GM21360 (cell line): ENCODE measurements at regions not wholly inside any gene's neighbourhood (a gene's known extent, or its start where the extent isn't known, plus 50 kb on each side); places are given as distances from the start of the nearest gene placed in this dataset.

Experiments used
- ATAC-seq: cut with Tn5 transposase; IDR thresholded peaks from one replicate; pipeline ENCODE4 v1.9.1; 2021; ENCODE audit warnings: mild to moderate bottlenecking, moderate library complexity; ENCODE audit not compliant: unreplicated experiment

DNA sequence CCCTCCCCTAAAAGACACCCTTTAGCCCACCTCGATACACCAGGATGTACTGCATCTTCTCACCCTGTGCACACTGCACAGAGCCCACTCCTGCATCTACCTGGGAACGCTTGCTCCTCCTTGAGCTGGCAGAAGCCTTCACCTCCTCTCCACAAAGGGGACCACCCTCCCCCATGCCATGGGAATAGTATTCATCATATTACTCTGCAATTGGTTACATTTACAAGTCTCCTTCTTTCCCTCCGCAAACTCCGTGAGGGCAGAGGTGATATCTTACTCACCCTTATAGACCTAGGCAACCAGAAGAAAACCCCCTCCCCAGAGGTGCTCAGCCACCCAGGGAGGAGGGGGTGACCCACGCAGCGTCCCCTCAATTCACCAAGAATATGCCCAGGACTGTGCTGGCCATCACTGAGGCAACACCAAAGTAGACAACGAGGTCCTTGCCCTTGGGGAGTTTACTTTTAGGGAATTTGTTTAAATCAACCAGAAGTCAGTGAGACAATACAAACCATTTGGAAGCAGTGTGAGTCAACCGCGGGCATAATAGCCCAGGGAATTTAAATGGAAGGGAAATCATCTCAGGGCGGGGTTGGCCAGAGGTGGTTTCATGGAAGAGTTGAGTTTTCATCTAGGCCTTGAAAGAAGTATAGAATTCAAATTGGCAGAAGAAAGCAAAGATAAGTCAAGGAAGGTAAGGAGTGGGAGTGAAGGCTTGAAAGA, 214.5 kb downstream of the BARX2 start:
- no peak for ATAC-seq

DNA sequence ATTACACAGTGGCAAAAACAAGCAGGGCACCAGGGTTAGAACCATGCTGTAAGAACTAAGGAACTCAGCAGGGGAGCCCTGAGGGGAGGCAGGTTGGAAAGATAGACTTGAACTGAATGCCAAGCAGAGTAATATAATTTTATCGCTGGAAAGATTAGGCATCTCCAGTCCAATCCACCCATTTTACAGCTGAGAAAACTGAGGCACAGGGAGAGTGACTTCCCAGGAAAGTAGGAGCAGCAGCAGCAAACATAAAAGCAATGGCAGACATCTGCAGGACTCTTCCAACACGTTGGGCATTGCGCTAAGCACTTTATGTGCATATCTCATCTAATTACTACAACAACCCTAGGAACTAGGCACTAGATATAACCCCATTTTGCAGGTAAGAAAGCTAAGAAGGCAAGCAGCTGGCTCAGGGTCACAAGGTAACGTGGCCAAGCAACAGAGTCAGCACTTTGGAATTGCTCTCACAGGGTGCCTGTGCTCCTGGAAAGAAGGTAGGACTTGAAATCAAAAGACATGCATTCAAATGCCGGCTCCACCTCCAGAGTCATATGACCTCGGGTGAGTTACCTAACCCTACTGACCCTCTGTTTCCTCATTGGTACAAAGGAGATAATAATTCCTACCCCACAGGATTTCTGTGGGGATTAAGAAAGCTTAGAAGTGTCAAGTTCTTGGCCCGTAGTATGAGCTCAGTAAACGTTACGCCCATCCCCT, 215.3 kb downstream of the BARX2 start:
- no peak for ATAC-seq

DNA sequence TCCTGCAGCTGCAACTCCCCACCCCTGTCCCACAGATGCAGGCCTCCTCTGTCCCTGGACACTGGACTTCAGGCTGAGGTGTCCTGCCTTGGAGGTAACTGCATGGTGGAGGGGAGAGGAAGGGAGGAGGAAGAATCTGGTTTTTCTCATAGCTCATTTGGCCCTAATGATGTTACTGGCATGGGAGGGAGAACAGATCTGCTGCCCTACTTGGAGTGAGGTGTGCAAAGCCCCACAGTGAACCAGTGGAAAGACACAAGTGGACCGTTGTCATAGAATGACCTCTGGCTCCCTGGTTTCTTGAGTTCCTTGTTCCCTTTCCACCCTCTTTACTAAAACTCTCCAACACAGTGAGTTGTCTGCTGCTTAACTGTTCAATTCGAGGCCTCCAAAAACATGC, 215.9 kb downstream of the BARX2 start:
- ATAC-seq: no peak

DNA sequence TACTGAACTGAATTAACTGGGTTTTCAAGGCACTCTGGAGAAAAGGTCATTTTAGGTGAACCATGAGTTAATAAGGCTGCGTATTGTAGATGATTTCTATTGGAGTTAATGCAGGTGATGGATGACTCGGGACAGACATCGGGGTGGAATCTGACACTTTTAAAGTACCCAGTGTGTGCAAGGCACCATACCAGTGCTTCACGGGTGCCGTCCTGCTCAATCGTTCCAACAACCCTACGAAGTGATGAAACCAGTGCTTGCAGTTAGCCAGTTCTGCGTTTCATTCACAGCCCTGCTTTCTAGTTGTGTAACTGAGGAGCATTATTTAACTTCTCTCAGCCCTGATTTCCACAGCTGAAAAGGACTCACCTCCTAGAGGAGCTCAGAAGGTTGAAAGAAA, 216.5 kb downstream of the BARX2 start:
- ATAC-seq: no peak

DNA sequence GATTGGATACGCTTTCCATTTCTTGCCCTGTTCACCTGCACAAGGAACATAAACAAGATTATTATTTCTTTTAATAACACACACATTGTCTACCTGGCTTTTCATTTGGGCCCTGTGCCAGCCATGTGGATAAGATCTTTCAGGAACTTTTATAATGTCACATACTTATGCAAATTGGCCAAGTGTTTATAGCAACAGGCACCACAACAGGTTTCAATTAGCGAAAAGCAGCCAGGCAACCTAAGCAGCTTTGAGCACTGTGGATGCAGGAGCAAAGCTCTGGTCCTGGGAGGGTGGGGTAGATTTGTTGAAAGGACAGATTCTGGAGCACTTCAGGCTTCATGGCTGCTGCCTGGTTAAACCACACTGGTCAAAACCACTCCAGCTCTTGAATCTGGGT, 217.4 kb downstream of the BARX2 start:
- ATAC-seq: no peak

DNA sequence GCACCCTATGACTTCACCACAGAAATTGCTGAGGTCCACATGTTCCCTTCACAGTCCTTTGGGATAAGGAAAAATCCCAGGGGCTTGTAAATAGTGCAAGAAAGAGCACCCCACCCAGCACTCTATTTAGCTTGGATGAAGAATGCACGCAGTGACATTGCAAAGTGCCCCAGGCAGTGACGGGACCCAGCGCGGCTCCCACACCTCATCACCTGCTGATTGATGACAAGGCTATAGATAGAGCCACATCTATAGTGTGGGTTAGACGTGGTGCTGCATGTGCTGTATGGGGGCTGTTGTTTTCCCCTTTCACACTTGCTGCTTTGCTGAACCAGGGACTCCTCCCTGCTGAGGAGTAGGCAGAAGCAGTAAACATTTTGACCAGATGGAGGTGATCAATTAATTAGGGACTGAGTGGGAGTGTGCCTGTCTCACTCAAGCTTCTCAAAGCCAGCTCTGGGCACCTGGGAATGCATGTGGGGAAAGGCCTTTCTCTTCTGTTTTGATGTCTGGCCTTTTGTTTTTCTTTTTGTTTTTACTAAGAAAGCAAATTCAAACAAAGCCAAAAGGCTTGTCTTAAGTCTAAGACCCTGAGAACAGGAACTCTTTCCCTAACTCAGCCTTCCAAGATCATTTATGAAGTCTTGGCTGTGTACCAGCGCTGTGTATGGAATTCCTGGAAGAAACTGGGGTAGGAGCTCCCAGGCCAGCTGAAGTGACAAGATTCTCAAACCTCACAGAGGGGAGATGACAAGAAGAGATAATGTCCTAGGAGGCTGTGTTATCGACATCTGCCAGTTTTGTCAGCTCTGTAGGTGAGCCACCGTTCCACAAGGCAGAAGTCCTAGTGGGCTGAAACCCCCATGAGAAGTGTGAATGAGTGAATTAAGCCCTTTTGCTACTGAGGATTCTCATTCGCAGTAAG, 219.7 kb downstream of the BARX2 start:
- no peak for ATAC-seq

DNA sequence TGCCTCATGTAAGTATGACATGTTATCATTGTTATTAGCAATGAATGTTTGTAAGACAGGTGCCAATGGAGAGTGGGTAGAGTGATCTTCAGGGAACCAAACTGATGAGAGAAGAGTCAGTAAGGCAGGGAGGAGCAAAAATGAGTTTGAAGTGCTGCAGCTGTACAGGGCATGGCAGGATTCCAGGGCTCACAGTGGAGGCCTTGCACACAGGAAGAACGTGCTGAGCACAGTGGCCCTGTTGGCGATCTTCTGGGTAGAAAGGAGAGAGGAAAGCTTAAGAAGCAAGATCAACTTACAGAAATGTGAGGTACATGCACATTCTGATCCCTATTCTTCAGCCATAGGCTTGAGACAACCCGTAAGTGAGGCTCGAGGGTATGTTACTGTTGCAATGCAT, 219.3 kb upstream of the TMEM45B start:
- no peak for ATAC-seq

DNA sequence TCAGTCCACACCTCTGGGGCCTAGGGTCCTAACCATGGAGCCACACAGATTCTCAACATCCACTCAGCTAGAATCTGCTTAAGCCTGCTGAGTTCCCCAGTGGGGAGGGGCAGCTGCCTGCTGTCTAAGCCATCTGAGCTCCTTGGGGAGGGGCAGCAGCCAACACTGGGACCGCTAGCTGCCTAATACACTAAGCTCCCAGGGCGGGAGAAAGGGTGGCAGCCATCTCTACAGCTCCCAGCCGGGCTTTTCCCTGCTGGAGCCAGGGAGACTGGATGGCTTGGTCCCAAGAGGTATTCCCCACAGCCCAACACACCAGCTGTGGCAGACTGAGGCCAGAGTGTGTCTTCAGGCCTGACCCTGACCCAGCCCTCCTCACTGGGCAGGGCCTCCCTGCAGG, 217.3 kb upstream of the TMEM45B start:
- ATAC-seq: no peak

DNA sequence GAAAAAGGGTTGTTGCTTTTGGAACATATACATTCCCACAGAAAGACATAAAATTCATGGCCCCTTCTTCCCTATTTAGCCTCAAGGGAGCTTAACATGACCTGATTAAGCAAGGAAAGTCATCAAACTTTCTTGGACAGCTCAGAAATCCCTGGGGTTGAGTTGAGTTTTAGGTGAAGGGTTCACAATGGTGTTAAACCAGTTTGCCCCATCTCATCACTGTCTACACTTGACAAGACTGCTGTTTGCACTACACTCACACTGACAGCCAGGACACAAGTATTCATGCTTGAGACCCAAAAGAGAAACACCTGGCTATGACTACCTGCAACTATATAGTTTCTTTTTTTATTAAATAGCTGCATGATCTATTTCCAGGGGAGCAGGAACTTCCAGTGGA, 209.8 kb upstream of the TMEM45B start:
- ATAC-seq: no peak

DNA sequence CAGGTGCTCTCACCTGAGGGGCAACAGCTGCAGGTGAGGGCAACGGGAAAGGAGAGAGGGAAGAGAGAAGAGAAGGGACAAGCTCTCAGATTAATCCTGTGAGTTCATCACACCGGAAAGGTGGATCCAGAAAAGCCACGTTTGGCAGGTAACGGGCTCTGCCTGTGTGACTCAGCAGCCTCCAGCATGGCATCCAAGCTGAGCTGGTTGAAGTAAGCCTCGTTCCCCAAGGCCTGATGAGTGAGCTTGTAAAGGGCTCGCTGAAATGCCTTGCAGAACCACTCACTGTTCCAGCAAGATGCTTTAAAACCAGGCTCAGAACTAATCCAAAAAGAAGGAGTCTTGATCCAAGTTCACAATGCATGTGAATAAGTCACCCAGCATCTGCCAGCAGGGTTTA, 206.9 kb upstream of the TMEM45B start:
- ATAC-seq: no peak

DNA sequence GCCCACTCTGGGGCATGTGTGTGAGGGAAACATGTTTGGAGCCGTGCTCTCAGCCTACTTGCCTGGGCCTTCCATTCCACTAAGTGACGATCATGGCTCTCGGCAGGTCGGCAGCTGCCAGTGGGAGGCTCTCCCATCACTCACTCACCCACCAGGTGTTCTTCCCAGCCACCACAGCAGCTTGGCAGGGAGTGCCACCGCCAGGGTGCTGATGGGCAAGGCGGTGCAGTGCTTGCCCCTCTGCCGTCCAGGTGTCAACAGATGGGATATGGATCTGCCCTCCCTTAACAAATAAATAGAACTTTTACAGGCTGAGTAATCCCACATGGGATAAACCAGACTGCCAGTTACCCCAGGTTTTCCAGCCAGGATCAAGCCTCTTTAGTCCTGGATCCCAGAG, 205.5 kb upstream of the TMEM45B start:
- ATAC-seq: no peak

DNA sequence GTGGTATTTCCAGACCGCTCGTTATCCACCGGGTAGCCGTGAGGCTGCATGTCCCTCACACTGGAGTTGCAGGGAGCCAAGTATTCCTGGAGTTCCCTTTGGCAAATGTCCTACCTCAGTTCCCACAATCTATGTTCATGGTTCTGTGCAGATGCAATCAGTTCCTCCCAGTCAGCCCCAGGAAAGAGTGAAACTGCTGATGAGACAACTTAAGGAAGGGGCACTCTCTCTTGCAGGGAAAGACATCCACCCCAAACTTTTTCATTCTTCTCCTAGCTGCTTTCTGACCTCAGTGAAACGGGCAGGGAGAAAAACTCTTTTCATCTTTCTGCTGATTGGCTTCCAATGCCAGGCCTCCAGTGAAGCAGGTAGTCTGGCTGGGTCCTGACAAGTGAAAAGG, 205.1 kb upstream of the TMEM45B start:
- no peak for ATAC-seq

DNA sequence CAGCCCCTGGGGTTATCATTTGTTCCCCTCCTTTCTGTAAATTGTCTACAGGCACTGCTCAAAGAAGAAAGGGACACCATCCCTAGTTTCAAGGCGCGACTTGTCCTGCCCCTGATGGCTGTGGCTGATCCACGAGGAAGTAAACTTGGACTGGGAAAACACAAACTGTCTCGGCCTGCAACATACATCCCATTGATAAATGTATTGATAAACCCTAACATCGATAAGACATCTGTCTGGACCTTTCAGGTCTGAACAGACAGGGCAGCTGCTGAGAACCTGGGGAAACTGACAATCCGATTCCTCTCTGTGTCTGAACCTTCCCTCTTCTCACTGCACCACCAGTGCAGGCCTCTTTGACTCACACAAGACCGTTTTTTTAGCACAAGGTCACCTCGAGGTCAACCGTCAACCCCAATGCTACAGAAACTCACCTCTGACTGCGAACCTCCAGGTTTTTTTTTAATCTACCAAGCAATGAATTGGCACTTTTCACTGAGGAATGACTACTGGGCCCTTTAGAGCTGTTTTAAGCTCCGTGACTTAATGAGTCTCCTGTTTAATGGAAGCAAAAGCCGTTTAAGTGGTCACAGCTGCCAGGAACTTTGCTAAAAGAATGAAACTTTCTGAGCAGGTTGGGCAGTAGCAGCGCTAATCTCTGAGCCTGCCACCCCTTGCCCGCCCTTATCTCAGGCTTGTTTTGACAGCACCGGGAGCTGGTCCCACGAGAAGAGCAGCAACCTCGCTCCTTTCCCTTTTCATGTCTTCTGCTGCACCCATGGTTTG, 203.8 kb upstream of the TMEM45B start:
- no peak for ATAC-seq

DNA sequence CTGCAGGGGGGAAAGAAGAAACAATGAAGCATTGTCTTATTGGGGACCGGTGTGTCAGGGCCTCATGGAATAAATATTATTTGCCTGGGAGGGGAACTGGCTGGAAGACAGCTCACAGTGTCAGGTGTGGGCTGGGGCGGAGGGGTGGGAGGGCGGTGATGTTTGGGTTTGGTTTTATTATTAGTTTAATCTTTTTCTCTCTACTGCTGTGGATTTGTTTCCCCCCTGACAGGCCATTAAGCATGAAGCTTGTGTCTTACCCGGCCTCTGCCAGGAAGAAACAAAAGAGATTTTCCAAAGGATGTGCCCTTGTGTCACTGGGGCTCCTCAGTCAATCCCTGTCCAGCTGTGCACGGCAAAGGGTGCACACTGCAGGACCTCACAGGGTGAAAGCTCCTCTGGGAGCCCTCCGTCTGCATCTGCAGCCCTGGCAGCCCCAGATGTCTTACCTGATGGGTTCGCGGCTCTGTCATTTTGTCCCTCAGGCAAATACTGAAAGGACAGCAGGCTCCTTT, 203.1 kb upstream of the TMEM45B start:
- no peak for ATAC-seq

DNA sequence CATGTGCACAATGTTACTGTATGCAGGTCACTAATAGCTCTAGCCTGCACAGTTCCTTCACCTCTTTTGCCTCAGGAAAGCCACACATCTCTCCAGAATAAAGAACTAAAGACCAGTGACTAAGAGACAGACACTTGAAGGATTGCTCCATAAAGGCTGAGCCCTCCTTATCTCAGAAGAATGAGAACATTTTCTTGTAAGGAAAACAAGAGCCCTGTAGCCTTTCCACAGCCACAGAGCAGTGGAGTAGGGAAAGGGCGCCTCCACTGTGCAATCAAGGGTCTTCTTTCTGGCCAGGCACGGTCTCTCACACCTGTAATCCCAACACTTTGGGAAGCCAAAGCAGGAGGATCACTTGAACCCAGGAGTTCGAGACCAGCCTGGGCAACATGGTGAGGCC, 202.6 kb upstream of the TMEM45B start:
- no peak for ATAC-seq

DNA sequence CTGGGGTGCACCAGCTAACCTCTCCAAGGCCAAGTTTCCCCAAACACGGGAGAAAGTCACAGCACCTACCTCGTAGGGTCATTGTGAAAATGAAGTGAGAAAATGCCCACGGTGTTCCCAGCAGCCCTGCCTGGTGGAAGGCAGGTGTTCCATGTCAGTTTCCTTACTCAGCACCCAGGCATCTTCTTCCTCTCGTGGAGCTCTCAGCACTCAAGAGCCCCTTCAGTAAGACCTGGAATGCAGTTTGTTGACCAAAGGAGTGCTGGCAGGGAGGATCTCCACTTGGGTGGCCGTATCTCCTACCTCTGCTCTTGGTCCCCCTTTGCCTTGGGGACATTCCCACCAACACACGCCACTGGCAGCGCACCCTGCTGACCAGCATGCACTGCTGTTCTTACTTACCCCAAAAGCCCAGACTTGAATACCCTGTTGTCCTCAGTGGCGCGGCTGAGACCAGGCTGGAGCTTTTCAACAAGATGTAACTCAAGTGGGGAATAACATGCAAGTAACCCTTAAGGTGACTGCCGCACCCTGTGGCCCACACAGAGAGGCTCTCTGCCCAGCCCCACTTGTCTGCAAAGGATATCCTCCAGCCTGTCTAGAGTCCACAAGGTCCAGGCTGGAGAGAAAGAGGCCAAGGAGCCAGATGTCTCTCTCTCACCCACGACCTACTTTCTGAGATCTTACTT, 201.2 kb upstream of the TMEM45B start:
- no peak for ATAC-seq

DNA sequence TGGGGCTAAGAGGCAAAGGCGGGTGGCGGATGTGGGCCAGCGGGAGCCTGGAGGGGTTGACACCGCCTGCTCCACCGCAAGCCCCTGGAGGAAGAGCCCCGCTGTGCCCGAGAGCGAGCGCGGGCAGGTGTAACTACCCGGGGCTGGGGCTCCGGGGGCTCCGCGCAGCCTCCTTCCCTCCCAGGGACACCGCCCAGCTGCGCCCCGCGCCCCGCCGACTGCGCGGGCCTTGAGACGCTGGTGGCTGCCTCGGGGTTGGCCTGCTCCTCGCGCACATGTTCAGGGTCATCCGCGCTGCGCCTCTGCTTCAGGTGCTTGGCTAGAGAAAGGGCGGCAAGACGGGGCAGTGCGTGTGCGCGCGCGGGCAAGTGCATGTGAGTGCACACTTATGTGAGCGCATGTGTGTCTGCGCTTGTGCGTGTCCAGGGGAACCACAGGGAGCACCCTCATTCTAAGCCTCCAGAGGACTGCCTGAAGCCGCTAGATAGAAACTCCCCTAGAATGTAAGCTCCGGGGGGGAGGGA, 197.5 kb upstream of the TMEM45B start:
- no peak for ATAC-seq

DNA sequence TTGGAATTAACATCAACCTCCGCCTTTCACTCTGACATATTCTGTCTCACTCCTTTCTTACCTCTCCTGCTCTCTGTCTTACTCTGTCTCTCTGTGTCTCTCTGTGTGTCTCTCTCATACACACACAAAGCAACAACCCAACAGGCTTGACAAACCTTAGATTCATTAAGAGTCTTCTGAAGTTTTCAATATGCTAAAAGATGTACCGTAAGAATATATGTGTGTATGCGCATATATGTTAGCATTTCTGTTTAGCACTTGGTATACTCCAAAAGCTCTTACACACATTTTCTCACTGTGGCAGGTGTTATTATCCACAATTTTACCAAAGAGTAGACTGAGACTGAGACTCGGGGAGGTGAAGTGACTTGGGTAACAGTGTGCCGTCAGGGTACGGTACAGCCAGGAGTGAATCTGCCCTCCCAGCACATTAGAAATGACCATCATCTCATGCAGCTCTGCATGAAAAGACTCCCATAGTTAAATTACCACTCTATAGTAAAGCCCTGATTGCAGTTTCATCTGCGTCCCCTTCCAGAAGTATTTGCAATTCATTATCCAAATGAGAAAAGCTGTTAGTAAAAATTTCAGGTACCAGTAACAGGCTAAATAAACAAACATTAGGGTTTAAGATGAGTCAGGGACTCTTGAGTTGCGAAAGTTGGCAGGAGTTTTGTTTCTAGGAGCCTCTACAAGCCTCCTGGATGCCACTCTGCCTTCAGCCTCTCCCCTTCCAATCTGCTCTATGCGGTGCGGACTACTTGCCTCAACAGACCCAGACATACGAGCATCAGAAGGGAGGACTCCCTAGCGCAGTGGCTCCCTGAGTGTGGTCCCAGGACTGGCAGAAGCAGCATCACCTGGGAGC, 195.2 kb upstream of the TMEM45B start:
- ATAC-seq: no peak

DNA sequence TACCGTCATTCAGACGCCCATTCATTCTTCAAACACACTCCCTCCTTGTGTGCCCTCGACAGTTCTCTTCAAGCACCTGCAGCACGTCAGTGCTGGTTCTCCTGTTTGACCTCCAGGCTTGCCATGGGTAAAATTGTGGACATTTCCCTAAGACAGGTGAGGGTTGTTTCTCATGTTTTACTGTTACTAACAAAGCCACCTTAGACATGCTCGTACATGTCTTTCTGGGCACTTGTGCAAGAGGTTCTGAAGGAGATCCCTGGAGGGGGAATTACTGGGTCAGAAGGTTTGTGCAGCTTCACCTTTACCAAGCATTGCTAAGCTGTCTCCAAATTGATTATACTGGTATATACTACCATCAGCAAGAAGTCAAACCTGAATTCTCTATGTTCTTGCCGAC, 189.7 kb upstream of the TMEM45B start:
- ATAC-seq: no peak
